ENCODE measurements at regions not wholly inside any gene's neighbourhood (a gene's known extent, or its start where the extent isn't known, plus 50 kb on each side); places are given as distances from the start of the nearest gene placed in this dataset.

- DNase-seq (ENCODE audit: low read depth in 3 of 3, low spot score in 2 of 3): no peak
These were observed 116.5 kb upstream of the ADAMTS18 start for GRCh38 chr16:77551357-77551756.

GRCh38 chr16:77553130-77553529 is 118.3 kb upstream of the ADAMTS18 start:
- no peak for DNase-seq (ENCODE audit: low read depth in 3 of 3, low spot score in 2 of 3)

DNA sequence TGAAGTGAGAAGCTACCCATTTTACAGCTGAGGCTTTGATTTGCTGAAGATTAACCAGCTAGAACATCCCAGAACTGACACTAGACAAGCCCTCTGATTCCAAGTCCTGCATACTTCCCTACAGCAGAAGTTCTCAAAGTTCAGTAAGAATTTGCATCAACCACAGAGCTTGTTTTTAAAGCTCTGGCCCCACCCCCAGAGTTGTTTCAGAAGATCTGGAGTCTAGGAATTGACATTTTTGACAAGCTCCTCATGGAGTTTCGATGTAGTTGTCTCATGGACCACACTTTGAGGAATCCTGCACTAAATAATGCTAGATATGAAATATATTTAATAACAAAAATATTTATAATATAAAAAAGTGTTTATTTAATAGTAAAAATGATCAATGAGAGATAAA is 120.3 kb upstream of the ADAMTS18 start:
- DNase-seq (ENCODE audit: low read depth in 3 of 3, low spot score in 2 of 3): no peak

DNA sequence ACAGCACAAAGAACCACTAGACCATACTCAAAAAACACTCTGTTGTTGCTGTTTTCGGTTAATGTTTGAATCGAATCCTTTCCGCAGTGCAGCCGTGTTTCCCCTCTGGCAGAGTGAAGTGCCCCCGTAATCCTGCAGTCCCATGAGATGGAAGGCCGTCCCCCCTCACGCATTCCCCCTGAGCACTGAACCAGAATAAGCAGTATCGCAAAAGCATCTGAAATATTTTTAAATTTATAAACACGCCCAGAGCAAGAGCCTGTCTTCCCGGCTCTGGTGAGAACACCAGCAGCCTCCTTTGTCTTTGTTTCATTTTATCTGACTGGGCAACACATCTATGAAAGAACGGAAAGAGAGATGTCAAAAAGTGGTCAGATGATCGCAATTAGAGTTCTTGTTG is 121.0 kb upstream of the ADAMTS18 start:
- peak in 1 of 3 donors; percentile 41 for DNase-seq (ENCODE audit: low read depth in 3 of 3, low spot score in 2 of 3)

DNA sequence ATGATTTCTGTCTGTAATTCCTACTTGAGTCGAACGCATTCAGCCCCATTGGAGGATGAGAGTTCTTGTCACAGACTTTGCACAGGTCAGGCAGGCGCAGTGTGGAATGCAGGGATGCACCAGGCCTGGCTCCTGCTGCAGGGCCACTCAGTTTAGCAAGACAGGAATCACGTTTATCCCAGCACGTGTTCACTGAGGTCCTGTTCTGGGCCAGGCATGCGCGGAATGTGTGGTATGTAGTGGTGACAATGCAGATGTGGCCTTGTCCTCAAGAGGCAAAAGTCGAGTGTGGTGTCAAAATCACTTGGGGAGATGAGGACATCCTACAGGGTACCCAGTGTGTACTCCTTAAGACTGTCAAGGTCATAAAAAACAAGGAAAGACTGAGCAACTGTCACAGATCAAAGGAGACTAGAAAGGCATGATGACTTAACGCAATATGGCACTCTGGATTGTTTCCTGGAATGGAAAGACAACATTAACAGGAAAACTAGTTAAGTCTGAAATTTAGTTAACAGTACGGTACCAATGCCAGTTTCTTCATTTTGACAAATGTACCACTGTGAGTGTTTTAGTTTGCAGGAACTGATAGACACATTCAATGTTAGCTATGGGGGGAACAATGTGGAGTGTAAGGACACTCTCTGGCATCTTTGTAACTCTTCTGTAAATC is 121.5 kb upstream of the ADAMTS18 start:
- DNase-seq (ENCODE audit: low read depth in 3 of 3, low spot score in 2 of 3): peak in 1 of 3 donors; percentile 32

DNA sequence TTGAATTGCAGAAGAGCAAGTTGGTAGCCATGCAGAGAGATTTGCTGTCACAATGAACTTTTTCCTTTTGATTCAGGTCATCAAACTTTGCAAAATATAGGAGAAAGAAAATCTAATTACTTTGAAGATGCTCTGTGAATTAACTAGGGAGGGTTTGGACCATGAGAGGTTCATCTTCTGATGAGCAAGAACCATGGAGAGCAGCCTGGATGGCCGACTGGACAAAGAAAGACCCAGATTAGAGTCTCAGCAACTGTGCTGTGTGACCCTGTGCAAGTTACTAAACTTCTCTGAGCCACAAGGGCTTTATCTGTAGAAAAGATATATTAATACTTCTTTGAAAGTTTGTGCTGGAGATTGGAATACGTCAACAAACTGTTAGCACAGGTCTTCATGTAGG is 122.6 kb upstream of the ADAMTS18 start:
- DNase-seq (ENCODE audit: low read depth in 3 of 3, low spot score in 2 of 3): no peak

DNA sequence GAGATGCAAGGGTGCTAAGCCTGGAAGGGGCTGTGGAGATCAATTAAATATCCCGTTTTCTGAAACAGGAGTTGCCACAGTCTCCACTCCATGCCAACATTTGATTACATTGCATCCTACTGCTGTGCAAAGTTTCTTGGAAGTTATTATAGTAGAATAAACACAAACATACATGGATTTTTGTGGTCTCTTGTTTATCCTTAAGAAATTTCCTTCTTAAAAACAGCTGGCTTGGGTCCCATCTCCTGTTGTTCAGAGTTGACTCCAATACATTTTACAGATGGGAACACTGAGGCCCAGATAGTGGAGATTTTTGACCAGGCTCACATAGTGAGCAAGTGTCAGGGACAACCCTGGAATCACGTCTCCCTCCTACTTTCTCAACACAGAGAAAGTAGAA is 124.0 kb upstream of the ADAMTS18 start:
- DNase-seq (ENCODE audit: low read depth in 3 of 3, low spot score in 2 of 3): no peak

- no peak for DNase-seq (ENCODE audit: low read depth in 3 of 3, low spot score in 2 of 3)
These were observed 127.7 kb upstream of the ADAMTS18 start for GRCh38 chr16:77562497-77562896.

DNA sequence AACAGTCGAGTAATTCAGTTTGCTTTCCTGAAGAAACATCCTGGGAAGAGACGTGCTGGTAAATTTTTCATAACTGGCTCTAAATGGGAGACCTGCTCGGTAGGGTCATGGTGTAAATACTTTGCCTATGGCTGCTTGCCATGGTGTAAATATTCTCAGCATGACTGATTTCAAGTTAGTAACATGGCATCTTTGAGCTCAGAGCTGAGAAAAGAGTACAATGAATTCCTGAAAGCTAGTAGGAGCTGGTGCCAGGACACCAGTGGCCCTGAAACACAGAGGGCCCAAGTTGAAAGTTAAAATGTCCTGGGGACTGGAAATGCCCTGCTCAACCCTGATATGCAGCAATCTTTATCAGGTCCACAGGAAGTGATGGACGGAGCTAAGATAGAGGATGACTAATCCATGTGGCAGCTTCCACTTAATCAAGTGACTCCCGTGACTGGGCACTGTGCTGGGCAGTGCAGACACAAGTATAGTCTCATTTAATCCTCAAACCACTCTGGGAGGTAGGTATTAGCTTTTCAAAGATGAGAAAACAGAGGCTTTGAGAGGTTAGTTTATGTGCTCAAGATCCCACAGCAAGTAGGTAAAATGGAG is 130.1 kb upstream of the ADAMTS18 start:
- no peak for DNase-seq (ENCODE audit: low read depth in 3 of 3, low spot score in 2 of 3)

DNA sequence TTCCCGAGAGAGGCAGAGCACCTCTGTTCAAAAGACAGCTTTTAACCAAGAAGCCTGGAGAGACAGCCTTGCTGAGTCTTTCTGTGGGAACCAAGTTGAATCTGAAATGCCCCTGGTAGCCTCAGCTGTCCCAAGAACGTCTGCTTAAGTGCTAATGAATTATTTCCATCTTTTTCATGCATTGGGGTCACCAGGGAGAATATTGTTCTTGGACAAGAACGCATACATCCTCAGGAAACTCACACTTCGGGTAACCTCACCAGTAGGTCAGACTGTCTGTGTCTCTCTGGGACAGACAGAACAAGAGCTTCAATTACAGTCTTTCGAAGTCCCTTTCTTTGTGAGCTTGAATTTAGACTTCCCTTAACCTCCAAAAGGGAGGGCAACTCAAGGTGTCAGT is 134.6 kb upstream of the ADAMTS18 start:
- no peak for DNase-seq (ENCODE audit: low read depth in 3 of 3, low spot score in 2 of 3)

DNA sequence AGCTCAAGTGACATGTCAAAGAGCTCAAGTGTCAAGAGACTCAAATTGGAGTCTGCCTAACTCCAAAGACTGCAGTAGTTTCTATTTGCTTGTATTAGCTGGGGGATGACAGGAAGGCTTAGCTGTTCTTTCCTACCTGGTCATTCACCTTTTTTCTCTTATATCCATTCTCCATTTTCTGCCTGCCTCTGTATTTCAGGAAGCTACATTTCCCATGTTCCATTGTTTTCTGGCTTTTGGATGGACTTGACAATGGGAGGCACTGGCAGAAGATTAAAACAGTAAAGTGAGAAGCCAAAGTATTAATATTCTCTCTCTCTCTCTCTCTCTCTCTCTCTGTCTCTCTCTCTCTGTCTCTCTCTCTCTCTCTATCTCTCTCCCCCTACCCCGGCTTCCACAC is 135.7 kb upstream of the ADAMTS18 start:
- DNase-seq (ENCODE audit: low read depth in 3 of 3, low spot score in 2 of 3): no peak

DNA sequence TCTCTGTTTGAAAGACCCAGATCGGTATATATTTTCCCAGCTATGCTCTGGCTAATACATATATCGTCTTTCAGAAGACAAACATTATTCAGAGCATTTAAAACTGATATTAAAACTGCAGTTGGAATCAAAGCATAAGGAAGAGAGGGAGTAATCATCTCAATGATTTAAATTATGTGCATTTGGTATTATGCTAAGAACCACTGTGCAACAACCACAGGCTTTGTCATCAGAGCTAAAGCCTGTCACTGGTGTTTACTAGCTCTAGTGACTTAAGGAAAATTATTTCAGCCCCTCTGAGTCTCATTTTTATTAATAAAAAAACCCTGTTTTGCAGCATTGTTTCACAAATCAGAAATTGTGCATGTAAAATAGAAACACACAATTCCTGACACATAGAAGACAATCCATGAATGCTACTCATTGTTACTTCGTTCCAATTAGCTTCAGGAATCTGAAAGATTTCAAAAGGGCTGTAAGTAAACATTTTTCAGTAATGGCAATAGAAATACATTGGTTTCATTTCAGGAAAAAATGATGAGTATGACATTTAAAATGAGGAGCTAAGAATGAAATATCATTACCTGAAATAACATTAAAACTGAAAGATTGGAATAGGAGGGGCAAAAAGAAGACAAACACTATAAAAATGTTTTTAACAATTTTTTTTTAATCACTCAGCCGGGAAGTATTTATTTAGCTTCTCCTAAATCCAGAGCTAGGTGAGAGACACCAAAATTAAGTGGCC is 136.5 kb upstream of the ADAMTS18 start:
- no peak for DNase-seq (ENCODE audit: low read depth in 3 of 3, low spot score in 2 of 3)

GRCh38 chr16:77574867-77575624 is 140.2 kb upstream of the ADAMTS18 start:
- DNase-seq (ENCODE audit: low read depth in 3 of 3, low spot score in 2 of 3): no peak

GRCh38 chr16:77579351-77579891 is 142.9 kb upstream of the NUDT7 start:
- no peak for DNase-seq (ENCODE audit: low read depth in 3 of 3, low spot score in 2 of 3)

DNA sequence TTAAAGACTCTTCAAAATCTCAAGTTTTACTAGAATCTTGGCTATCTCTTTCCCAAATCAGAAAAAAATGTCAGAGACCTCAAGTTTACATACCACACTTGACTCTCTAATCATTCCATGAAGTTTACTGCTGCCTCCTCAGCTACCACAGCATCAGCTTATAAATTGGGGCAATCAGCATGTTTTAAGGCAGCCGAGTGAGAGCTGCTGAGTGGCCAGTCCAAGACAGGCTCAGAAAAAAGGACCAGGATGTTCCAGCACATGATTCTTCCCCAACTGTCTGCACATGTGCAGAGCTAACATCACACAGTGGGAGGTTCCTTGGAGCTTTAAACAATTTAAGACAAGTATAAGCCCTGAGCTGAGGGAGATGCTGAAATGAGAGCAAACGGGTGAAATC is 140.6 kb upstream of the NUDT7 start:
- no peak for DNase-seq (ENCODE audit: low read depth in 3 of 3, low spot score in 2 of 3)

DNA sequence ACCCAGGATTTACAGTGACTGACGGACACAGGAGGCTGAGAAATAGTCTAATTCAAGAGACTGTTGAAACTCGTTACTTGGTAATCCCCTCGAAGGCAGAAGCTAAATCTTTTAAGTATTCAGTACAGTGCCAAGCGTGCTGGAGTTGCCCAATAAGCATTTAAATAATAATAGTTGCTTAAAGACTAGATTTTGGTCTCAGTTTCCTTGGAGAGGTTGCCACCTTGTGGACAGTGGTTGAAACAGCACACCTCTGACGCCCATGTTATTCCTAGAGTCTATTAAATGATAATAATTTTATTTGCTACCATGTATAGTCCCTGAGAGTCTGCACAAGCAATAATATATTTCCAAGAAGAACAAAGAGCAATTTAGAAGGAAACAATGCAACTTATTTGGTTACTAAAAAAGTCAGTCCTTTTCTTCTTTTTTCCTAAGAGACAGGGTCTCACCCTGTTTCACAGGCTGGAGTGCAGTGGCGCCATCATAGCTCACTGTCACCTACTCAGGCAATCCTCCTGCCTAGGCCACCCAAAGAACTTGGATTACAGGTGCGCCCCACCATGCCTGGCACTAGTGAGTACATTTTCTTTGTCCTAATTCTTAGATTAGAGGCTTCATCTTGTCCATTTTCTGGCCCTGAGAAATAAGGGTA is 138.0 kb upstream of the NUDT7 start:
- peak in 2 of 3 donors; percentile 29 to 47 for DNase-seq (ENCODE audit: low read depth in 3 of 3, low spot score in 2 of 3)

- no peak for DNase-seq (ENCODE audit: low read depth in 3 of 3, low spot score in 2 of 3)
These were observed 136.7 kb upstream of the NUDT7 start for GRCh38 chr16:77585379-77586251.

DNA sequence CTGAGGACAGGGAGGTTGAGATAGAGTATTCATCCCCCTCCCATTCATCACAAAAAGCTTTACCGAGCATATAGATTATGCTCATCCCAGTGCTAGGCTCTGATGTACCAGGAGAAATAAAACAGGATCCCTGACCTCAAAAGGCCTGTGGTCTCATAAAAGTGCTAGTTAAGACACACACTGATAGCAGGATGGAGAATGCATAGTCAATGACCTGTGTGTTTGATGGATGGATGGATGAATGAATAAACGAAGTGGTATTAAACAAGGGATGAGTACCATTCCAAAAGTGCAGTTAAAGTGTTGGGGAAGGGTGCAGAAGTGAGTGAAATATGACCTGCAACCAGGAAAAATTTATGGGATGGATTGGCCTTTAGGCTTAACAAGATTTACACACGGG is 133.9 kb upstream of the NUDT7 start:
- no peak for DNase-seq (ENCODE audit: low read depth in 3 of 3, low spot score in 2 of 3)

DNA sequence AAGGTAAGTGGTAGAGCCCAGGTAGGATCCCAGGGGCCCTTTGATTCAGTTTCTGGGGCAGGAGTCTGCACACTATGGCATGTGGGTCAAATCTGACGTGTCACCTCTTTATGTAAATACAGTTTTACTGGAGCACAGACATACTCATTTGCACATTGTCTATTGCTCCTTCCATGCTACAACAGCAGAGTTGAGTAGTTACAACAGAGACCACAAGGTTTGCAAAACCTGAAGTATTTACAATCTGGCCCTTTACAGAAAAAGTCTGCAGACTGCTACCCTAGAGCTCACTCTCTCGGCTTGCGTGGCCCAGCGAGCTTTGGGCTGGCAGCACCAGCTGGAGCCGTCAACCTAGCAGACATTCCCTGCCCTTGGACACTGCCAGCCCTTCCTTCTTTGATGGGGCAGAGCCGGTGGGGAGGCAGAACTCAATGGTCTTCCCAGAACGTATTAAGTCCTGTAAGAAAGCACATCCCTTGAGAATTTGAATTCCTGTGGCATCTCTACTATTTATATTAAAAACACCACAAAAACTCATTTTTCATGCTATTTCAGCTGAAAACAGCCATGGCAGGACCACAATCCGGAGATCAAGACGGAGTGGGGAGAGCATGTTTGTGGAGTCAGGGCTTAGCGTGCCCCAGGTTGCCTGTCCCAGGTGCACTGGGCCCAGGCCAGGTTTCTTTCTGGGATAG is 133.1 kb upstream of the NUDT7 start:
- no peak for DNase-seq (ENCODE audit: low read depth in 3 of 3, low spot score in 2 of 3)
